MCF 10A (cell line): ENCODE measurements at regions not wholly inside any gene's neighbourhood (a gene's known extent, or its start where the extent isn't known, plus 50 kb on each side); places are given as distances from the start of the nearest gene placed in this dataset.
A peak's percentile ranks its signal among the peaks of the same experiment; 100 is the strongest.

Experiments
- BruUV-seq: library from RNA; stranded (reverse); fragments of 400-500 nt; replicated peaks from 2 replicates; lab custom pipeline; 2021; lab: Mats Ljungman, UMichigan
- CTCF ChIA-PET: fragments of 300-600 bp; sonication (Branson Sonifier 250); formaldehyde crosslinking; extraction: SDS; loops from one replicate; lab custom pipeline; 2021; ENCODE audit warnings: antibody characterized with exemption, inconsistent platforms; lab: Yijun Ruan, JAX
- POLR2A ChIA-PET: fragments of 300-600, 350-650 bp; sonication (Branson Sonifier 250); formaldehyde crosslinking; extraction: SDS; loops from one replicate; lab custom pipeline; 2020; ENCODE audit warnings: antibody characterized with exemption, inconsistent platforms; lab: Yijun Ruan, JAX
- DNase-seq: peaks from one replicate; pipeline ENCODE4 v3.0.0-alpha.2; 2018; ENCODE audit not compliant: unreplicated experiment
- H3K27ac Mint-ChIP-seq: one replicate; pipeline ENCODE4 v1.8.0; 2022; ENCODE audit warnings: mild to moderate bottlenecking, low read depth, mixed read lengths; ENCODE audit not compliant: unreplicated experiment
- H3K27me3 Mint-ChIP-seq: one replicate; pipeline ENCODE4 v1.8.0; 2022; ENCODE audit warnings: mixed read lengths; ENCODE audit not compliant: insufficient read depth, unreplicated experiment
- H3K36me3 Mint-ChIP-seq: one replicate; pipeline ENCODE4 v1.8.0; 2022; ENCODE audit warnings: mild to moderate bottlenecking, moderate library complexity, mixed read lengths; ENCODE audit not compliant: insufficient read depth, unreplicated experiment
- H3K4me1 Mint-ChIP-seq: one replicate; pipeline ENCODE4 v1.8.0; 2022; ENCODE audit warnings: mixed read lengths; ENCODE audit not compliant: insufficient read depth, unreplicated experiment
- H3K4me3 Mint-ChIP-seq: one replicate; pipeline ENCODE4 v1.8.0; 2022; ENCODE audit warnings: mild to moderate bottlenecking, moderate library complexity, mixed read lengths; ENCODE audit not compliant: unreplicated experiment
- H3K9me3 Mint-ChIP-seq: one replicate; pipeline ENCODE4 v1.8.0; 2022; ENCODE audit warnings: mixed read lengths; ENCODE audit not compliant: unreplicated experiment
- intact Hi-C: fragments of 100-400 bp; cut with micrococcal nuclease; formaldehyde crosslinking; loops from 2 replicates; pipeline ENCODE4 v1.14.1; 2022
- TF ChIP-seq, protein P1 (sequence below): fragments of 200-600 bp; IDR thresholded peaks from one replicate; pipeline ENCODE4 v1.8.0; 2022; ENCODE audit warnings: antibody characterized with exemption, mild to moderate bottlenecking; ENCODE audit not compliant: unreplicated experiment

DNA sequence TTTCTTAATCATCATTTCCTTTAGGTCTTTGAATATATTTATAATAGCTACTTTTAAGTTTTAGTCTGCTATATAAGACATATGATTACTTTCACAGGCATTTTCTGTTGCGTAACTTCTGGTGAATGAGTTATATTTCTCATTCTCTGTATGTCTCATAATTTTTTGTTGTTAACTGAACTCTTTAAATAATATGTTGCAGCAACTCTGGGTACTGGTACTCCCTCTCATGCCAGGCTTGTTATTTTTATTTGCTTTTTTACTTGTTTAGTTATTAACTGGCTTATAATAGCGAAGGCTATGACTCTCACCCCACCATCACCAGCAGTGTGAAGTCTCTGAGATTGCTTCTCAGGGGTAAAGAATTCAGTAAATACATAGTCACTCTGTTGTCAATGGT, 524.2 kb upstream of the CHORDC1 start:
- no TSS peak for BruUV-seq

DNA sequence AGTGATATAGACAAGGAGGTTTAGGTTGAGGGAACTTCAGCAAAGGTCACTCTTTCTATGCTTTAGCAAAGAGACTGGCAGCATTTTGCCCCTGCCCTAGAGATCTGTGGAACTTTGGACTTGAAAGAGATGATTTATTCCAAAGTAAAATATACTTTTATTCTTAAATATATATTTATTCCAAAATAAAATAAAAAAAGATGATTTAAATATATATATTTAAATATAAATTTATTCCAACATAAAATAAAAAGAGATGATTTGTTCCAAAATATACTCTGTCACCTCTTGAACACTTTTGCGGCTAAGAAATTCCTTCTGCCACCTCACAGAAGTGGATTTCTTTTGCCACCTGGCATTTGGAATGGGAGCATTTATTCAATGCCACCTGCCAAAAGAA, 521.3 kb upstream of the CHORDC1 start:
- intact Hi-C loops, result no loop called here
- CTCF ChIA-PET, result interaction anchor here (0.6 kb wide), 1 partner anchor 119 kb away, joined by 4 read pairs; no protein-coding TSS in a partner anchor
- Mint-ChIP-seq H3K9me3 (peaks cover 7% of the 10 kb centered on the region), H3K36me3 (no peaks in the 10 kb centered on the region), H3K27me3 (no peaks in the 10 kb centered on the region), H3K27ac (no peak overlapping the region), H3K4me3 (no peak overlapping the region), H3K4me1 (peaks cover 6% of the 10 kb centered on the region)
- BruUV-seq, result no TSS peak
- POLR2A ChIA-PET, result no interaction called here
- DNase-seq, result no peak
- TF ChIP-seq, protein P1, sequence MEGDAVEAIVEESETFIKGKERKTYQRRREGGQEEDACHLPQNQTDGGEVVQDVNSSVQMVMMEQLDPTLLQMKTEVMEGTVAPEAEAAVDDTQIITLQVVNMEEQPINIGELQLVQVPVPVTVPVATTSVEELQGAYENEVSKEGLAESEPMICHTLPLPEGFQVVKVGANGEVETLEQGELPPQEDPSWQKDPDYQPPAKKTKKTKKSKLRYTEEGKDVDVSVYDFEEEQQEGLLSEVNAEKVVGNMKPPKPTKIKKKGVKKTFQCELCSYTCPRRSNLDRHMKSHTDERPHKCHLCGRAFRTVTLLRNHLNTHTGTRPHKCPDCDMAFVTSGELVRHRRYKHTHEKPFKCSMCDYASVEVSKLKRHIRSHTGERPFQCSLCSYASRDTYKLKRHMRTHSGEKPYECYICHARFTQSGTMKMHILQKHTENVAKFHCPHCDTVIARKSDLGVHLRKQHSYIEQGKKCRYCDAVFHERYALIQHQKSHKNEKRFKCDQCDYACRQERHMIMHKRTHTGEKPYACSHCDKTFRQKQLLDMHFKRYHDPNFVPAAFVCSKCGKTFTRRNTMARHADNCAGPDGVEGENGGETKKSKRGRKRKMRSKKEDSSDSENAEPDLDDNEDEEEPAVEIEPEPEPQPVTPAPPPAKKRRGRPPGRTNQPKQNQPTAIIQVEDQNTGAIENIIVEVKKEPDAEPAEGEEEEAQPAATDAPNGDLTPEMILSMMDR, result no peak

More for the DNA sequence above, 524.2 kb upstream of the CHORDC1 start:
- peak; percentile 91 for DNase-seq
- Mint-ChIP-seq H3K27me3 (no peaks in the 10 kb centered on the region), H3K36me3 (no peaks in the 10 kb centered on the region), H3K4me1 (peaks cover 6% of the 10 kb centered on the region), H3K27ac (peak overlapping the region; percentile 50), H3K9me3 (peaks cover 7% of the 10 kb centered on the region), H3K4me3 (no peak overlapping the region)
- ChIA-PET POLR2A (interaction anchor here (0.7 to 1.0 kb wide), 2 partner anchors 58 to 278 kb away, joined by 3 read pairs; no protein-coding TSS in a partner anchor), CTCF (interaction anchor here (0.7 to 0.8 kb wide), 2 partner anchors 30 to 485 kb away, joined by 3 to 4 read pairs; no protein-coding TSS in a partner anchor)
- intact Hi-C loops, result loop anchor here (5.0 kb wide), 1 partner anchor 55 kb away; no protein-coding TSS in a partner anchor
- TF ChIP-seq, protein P1, result no peak

DNA sequence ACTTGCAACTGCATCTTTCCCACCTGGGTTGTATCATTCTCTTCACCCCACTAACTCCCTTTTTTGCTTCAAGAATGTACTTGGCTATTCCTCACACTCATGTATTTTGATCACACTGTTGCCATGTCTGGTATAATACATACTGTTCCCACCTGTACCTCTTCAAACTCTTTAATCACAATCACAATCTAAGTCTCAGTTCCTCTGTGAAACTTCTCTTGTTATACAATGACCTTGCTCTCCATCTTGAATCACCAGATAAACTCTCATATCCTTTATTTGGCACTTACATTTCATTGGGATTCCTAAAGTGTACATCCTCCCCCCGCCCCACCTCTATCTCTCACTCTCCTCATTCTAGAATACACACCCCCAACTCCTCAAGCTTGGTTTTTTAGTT, 516.0 kb upstream of the CHORDC1 start:
- ChIA-PET CTCF (no interaction called here), POLR2A (no interaction called here)
- no peak overlapping the region for H3K27ac Mint-ChIP-seq
- no peak overlapping the region for H3K4me3 Mint-ChIP-seq
- intact Hi-C loops, result no loop called here
- H3K27me3 Mint-ChIP-seq, result no peaks in the 10 kb centered on the region
- no peaks in the 10 kb centered on the region for H3K4me1 Mint-ChIP-seq
- TF ChIP-seq, protein P1, result no peak
- DNase-seq, result no peak
- BruUV-seq, result no TSS peak
- H3K36me3 Mint-ChIP-seq, result no peaks in the 10 kb centered on the region
- H3K9me3 Mint-ChIP-seq, result no peaks in the 10 kb centered on the region

DNA sequence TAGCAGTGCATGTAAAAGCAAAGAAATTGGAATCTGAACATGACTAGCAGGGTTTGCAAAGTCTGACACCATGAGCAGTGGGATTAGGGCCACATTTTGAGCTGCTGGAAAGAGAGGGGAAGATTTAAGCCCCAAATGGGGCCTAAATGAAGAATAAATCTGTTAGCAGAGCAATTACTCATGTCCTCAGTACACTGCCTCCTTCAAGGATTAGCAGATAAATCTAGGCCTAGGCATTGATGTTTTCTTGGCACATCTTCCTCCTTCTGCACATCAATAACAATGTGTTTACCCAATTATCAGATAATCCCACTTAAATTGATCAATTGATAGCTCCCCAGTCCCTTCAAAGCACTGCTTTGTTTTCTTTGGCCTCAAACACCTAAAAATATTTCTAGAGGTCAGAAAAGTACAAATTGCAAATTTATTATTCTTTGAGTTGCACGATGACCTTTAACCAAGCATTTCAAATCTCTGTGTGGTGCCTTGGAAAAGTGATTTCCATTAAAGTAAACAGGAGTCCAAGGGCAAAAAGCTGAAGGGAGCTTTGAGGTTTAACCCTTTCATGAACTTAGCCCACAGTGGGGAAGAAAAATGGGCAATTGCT, 514.7 kb upstream of the CHORDC1 start:
- Mint-ChIP-seq H3K36me3 (no peaks in the 10 kb centered on the region), H3K9me3 (no peaks in the 10 kb centered on the region), H3K27me3 (no peaks in the 10 kb centered on the region), H3K4me3 (no peak overlapping the region), H3K27ac (no peak overlapping the region), H3K4me1 (no peaks in the 10 kb centered on the region)
- ChIA-PET POLR2A (no interaction called here), CTCF (no interaction called here)
- no peak for DNase-seq
- TF ChIP-seq, protein P1, result no peak
- intact Hi-C loops, result no loop called here
- no TSS peak for BruUV-seq
